ENCODE measurements at regions not wholly inside any gene's neighbourhood (a gene's known extent, or its start where the extent isn't known, plus 50 kb on each side); places are given as distances from the start of the nearest gene placed in this dataset.

- no peak for DNase-seq (ENCODE audit: low read depth in 2 of 2)
Observed at GRCh38 chr15:97096303-97096835, 765.9 kb downstream of the NR2F2 start.

GRCh38 chr15:97099040-97099439 lies 768.5 kb downstream of the NR2F2 start:
- DNase-seq (ENCODE audit: low read depth in 2 of 2): no peak

- no peak for DNase-seq (ENCODE audit: low read depth in 2 of 2)
Observed at GRCh38 chr15:97101572-97101971, 771.1 kb downstream of the NR2F2 start.

GRCh38 chr15:97114900-97115760 lies 784.6 kb downstream of the NR2F2 start:
- no peak for DNase-seq (ENCODE audit: low read depth in 2 of 2)

- no peak for DNase-seq (ENCODE audit: low read depth in 2 of 2)
Observed at GRCh38 chr15:97115761-97116070, 785.2 kb downstream of the NR2F2 start.

GRCh38 chr15:97124790-97125189 lies 794.3 kb downstream of the NR2F2 start:
- DNase-seq (ENCODE audit: low read depth in 2 of 2): no peak

GRCh38 chr15:97126553-97127233 lies 796.2 kb downstream of the NR2F2 start:
- DNase-seq (ENCODE audit: low read depth in 2 of 2): no peak

- no peak for DNase-seq (ENCODE audit: low read depth in 2 of 2)
Observed at GRCh38 chr15:97129674-97130073, 799.2 kb downstream of the NR2F2 start.

GRCh38 chr15:97140216-97140615 lies 809.7 kb downstream of the NR2F2 start:
- no peak for DNase-seq (ENCODE audit: low read depth in 2 of 2)

GRCh38 chr15:97141360-97141759 lies 810.9 kb downstream of the NR2F2 start:
- DNase-seq (ENCODE audit: low read depth in 2 of 2): no peak

GRCh38 chr15:97141871-97142270 lies 811.4 kb downstream of the NR2F2 start:
- DNase-seq (ENCODE audit: low read depth in 2 of 2): no peak

GRCh38 chr15:97143592-97144376 lies 813.3 kb downstream of the NR2F2 start:
- DNase-seq (ENCODE audit: low read depth in 2 of 2): no peak

GRCh38 chr15:97144377-97144711 lies 813.8 kb downstream of the NR2F2 start:
- DNase-seq (ENCODE audit: low read depth in 2 of 2): no peak

- no peak for DNase-seq (ENCODE audit: low read depth in 2 of 2)
Observed at GRCh38 chr15:97146929-97147870, 813.3 kb upstream of the ARRDC4 start.

GRCh38 chr15:97153356-97153965 lies 807.0 kb upstream of the ARRDC4 start:
- DNase-seq (ENCODE audit: low read depth in 2 of 2): no peak

GRCh38 chr15:97156739-97157265 lies 803.7 kb upstream of the ARRDC4 start:
- no peak for DNase-seq (ENCODE audit: low read depth in 2 of 2)

GRCh38 chr15:97162805-97163495 lies 797.6 kb upstream of the ARRDC4 start:
- DNase-seq (ENCODE audit: low read depth in 2 of 2): no peak

- DNase-seq (ENCODE audit: low read depth in 2 of 2): no peak
Observed at GRCh38 chr15:97165205-97165604, 795.3 kb upstream of the ARRDC4 start.

GRCh38 chr15:97168704-97169475 lies 791.6 kb upstream of the ARRDC4 start:
- DNase-seq (ENCODE audit: low read depth in 2 of 2): no peak
